HEK293T (cell line): ENCODE measurements at regions not wholly inside any gene's neighbourhood (a gene's known extent, or its start where the extent isn't known, plus 50 kb on each side); places are given as distances from the start of the nearest gene placed in this dataset.

ENCODE experiments used
- CTCF ChIA-PET: fragments of 350-600 bp; formaldehyde crosslinking; extraction: SDS; loops from one replicate; lab custom pipeline; 2021; ENCODE audit warnings: antibody characterized with exemption, inconsistent platforms; lab: Yijun Ruan, JAX
- POLR2A ChIA-PET: fragments of 350-600 bp; formaldehyde crosslinking; extraction: SDS; loops from one replicate; lab custom pipeline; 2020; ENCODE audit warnings: antibody characterized with exemption, inconsistent platforms; lab: Yijun Ruan, JAX
- DNase-seq: peaks from one replicate; pipeline ENCODE4 v3.0.0; 2012; ENCODE audit warnings: mixed read lengths; ENCODE audit errors: extremely low spot score
- ARNT ChIP-seq: fragments of 450-650 bp; IDR thresholded peaks from 2 replicates; pipeline ENCODE4 v1.6.1; 2017; ENCODE audit warnings: mild to moderate bottlenecking
- BHLHE40 ChIP-seq: fragments of 450-650 bp; IDR thresholded peaks from 2 replicates; pipeline ENCODE4 v1.6.1; 2016; ENCODE audit warnings: mild to moderate bottlenecking, moderate library complexity, borderline replicate concordance
- CTBP1 ChIP-seq: fragments of 450-650 bp; IDR thresholded peaks from 2 replicates; pipeline ENCODE4 v1.6.1; 2016; ENCODE audit warnings: borderline replicate concordance
- ELF4 ChIP-seq: fragments of 450-650 bp; IDR thresholded peaks from 2 replicates; pipeline ENCODE4 v1.6.1; 2017; ENCODE audit warnings: antibody characterized with exemption
- FOXA1 ChIP-seq: fragments of 450-650 bp; IDR thresholded peaks from 2 replicates; pipeline ENCODE4 v1.6.1; 2016; ENCODE audit warnings: mild to moderate bottlenecking
- FOXK2 ChIP-seq: fragments of 450-650 bp; IDR thresholded peaks from 2 replicates; pipeline ENCODE4 v1.6.1; 2016; ENCODE audit warnings: mild to moderate bottlenecking
- FOXM1 ChIP-seq: fragments of 450-650 bp; IDR thresholded peaks from 2 replicates; pipeline ENCODE4 v1.6.1; 2017; ENCODE audit warnings: mild to moderate bottlenecking, borderline replicate concordance
- HDGF ChIP-seq: fragments of 450-650 bp; IDR thresholded peaks from 2 replicates; pipeline ENCODE4 v1.6.1; 2017; ENCODE audit warnings: antibody characterized with exemption, borderline replicate concordance
- L3MBTL2 ChIP-seq: fragments of 450-650 bp; conservative IDR thresholded peaks from 2 replicates; pipeline ENCODE4 v1.6.1; 2016; ENCODE audit warnings: mild to moderate bottlenecking
- LEF1 ChIP-seq: fragments of 450-650 bp; IDR thresholded peaks from 2 replicates; pipeline ENCODE4 v1.6.1; 2017; ENCODE audit warnings: mild to moderate bottlenecking, borderline replicate concordance
- NFRKB ChIP-seq: fragments of 450-650 bp; IDR thresholded peaks from 2 replicates; pipeline ENCODE4 v1.6.1; 2016; ENCODE audit warnings: mild to moderate bottlenecking, moderate library complexity
- PKNOX1 ChIP-seq: fragments of 450-650 bp; IDR thresholded peaks from 2 replicates; pipeline ENCODE4 v1.6.1; 2016
- SP1 ChIP-seq: fragments of 450-650 bp; IDR thresholded peaks from 2 replicates; pipeline ENCODE4 v1.6.1; 2017
- SUZ12 ChIP-seq: fragments of 450-650 bp; IDR thresholded peaks from 2 replicates; pipeline ENCODE4 v1.6.1; 2016; ENCODE audit warnings: mild to moderate bottlenecking
- TARDBP ChIP-seq: fragments of 450-650 bp; IDR thresholded peaks from 2 replicates; pipeline ENCODE4 v1.6.1; 2016
- ZNF384 ChIP-seq: fragments of 450-650 bp; IDR thresholded peaks from 2 replicates; pipeline ENCODE4 v1.6.1; 2016

- POLR2A ChIA-PET = no interaction called here
- no peak for DNase-seq
- TF ChIP-seq BHLHE40 = no peak
- no peak for TF ChIP-seq FOXK2
- TF ChIP-seq SUZ12 = no peak
- no peak for TF ChIP-seq CTBP1
- TF ChIP-seq ELF4 = no peak
- no peak for TF ChIP-seq LEF1
- CTCF ChIA-PET = no interaction called here
Measured at GRCh38 chr4:38390969-38391545, 272.9 kb upstream of the KLF3 start.

GRCh38 chr4:38392223-38392855 is 271.7 kb upstream of the KLF3 start:
- POLR2A ChIA-PET = no interaction called here
- no peak for DNase-seq
- CTCF ChIA-PET = no interaction called here
- TF ChIP-seq FOXM1 (no peak), ELF4 (no peak), LEF1 (no peak), SP1 (no peak), PKNOX1 (no peak), SUZ12 (no peak), L3MBTL2 (no peak), TARDBP (no peak), CTBP1 (no peak), HDGF (no peak), ZNF384 (no peak), FOXA1 (no peak), NFRKB (no peak), BHLHE40 (no peak), FOXK2 (no peak)

GRCh38 chr4:38396091-38396490 is 267.9 kb upstream of the KLF3 start:
- ChIA-PET CTCF (no interaction called here), POLR2A (no interaction called here)
- no peak for TF ChIP-seq NFRKB
- TF ChIP-seq LEF1 = no peak
- TF ChIP-seq SUZ12 = no peak
- DNase-seq = no peak

GRCh38 chr4:38396845-38397547 is 267.0 kb upstream of the KLF3 start:
- TF ChIP-seq TARDBP (no peak), SP1 (no peak), CTBP1 (no peak), FOXA1 (no peak), PKNOX1 (no peak), ZNF384 (no peak), FOXM1 (no peak), ELF4 (no peak), FOXK2 (no peak), L3MBTL2 (no peak), NFRKB (no peak)
- CTCF ChIA-PET = no interaction called here
- POLR2A ChIA-PET = no interaction called here
- DNase-seq = no peak

GRCh38 chr4:38400946-38401345 is 263.1 kb upstream of the KLF3 start:
- no peak for TF ChIP-seq FOXM1
- no peak for TF ChIP-seq ELF4
- TF ChIP-seq TARDBP = no peak
- no peak for TF ChIP-seq ARNT
- no peak for TF ChIP-seq CTBP1
- TF ChIP-seq SP1 = no peak
- no peak for TF ChIP-seq HDGF
- TF ChIP-seq FOXK2 = no peak
- no peak for TF ChIP-seq LEF1
- TF ChIP-seq SUZ12 = no peak
- TF ChIP-seq BHLHE40 = no peak
- no peak for TF ChIP-seq ZNF384
- no peak for TF ChIP-seq FOXA1
- no peak for TF ChIP-seq L3MBTL2
- no peak for TF ChIP-seq NFRKB
- ChIA-PET POLR2A (no interaction called here), CTCF (no interaction called here)
- DNase-seq = no peak

GRCh38 chr4:38406243-38406642 is 257.8 kb upstream of the KLF3 start:
- ChIA-PET POLR2A (no interaction called here), CTCF (no interaction called here)
- TF ChIP-seq BHLHE40 = no peak
- no peak for TF ChIP-seq ELF4
- TF ChIP-seq TARDBP = no peak
- TF ChIP-seq FOXK2 = no peak
- TF ChIP-seq CTBP1 = no peak
- no peak for TF ChIP-seq L3MBTL2
- no peak for TF ChIP-seq NFRKB
- no peak for TF ChIP-seq FOXM1
- TF ChIP-seq SUZ12 = no peak
- no peak for TF ChIP-seq ZNF384
- TF ChIP-seq HDGF = no peak
- no peak for TF ChIP-seq PKNOX1
- no peak for TF ChIP-seq ARNT
- no peak for TF ChIP-seq LEF1
- TF ChIP-seq SP1 = no peak
- TF ChIP-seq FOXA1 = no peak
- no peak for DNase-seq
